GM12892 (cell line): ENCODE measurements at regions not wholly inside any gene's neighbourhood (a gene's known extent, or its start where the extent isn't known, plus 50 kb on each side); places are given as distances from the start of the nearest gene placed in this dataset.

Experiments used
- POLR2A ChIP-seq: IDR thresholded peaks from 2 replicates; pipeline ENCODE4 v1.6.1; 2011; ENCODE audit warnings: low read depth, low read length, control low read depth
- POLR2AphosphoS5 ChIP-seq: IDR thresholded peaks from 2 replicates; pipeline ENCODE4 v1.6.1; 2011; ENCODE audit warnings: low read depth, low read length, control low read depth
- TAF1 ChIP-seq: IDR thresholded peaks from 2 replicates; pipeline ENCODE4 v1.6.1; 2011; ENCODE audit warnings: low read depth, mild to moderate bottlenecking, control low read depth, low read length, borderline replicate concordance

DNA sequence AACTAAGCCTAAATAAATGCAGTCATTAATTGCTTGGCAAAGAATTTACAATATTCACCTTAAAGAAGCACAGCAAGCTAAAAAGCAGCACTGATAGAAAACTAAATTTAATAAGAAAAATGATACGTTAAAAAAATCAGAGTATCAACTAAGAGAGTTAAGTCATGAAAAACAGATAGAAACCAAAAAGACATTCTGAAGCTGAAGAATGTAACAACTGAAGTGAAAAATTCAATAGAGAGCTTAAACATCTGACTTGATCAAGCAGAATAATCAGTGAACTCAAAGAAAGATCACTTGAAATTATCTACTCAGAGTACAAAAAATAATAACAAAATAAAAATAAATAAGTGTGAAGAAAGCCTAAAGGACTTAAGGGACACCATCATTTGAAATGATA is 588.0 kb upstream of the HS3ST1 start:
- TF ChIP-seq POLR2AphosphoS5 (no peak), POLR2A (no peak), TAF1 (no peak)
